Gastroesophageal sphincter (tissue), 4 donors: ENCODE measurements at regions not wholly inside any gene's neighbourhood (a gene's known extent, or its start where the extent isn't known, plus 50 kb on each side); places are given as distances from the start of the nearest gene placed in this dataset.

Experiments
- ATAC-seq: fragments of 150-250 bp; one replicate; pipeline ENCODE4 v1.9.1; 2016; ENCODE audit warnings: mild to moderate bottlenecking, moderate library complexity
- H3K27ac ChIP-seq, 4 donors: fragments of 200-600 bp; sonication (generic) in 3 of 4; 1 replicate in 3 of 4; 2 replicates in 1 of 4; pipeline ENCODE4 v1.5.1; 2016 to 2019
- H3K27me3 ChIP-seq: fragments of 200-600 bp; sonication (generic); one replicate; pipeline ENCODE4 v1.5.1; 2019
- H3K36me3 ChIP-seq, 2 donors: fragments of 200-600 bp; sonication (generic); one replicate each; pipeline ENCODE4 v1.5.1; 2019; ENCODE audit warnings: control low read depth in 1 of 2
- H3K4me1 ChIP-seq, 3 donors: fragments of 200-600 bp; sonication (generic); 1 replicate in 2 of 3; 2 replicates in 1 of 3; pipeline ENCODE4 v1.5.1; 2016 to 2019; ENCODE audit warnings: control low read depth in 2 of 3
- H3K4me3 ChIP-seq, 2 donors: fragments of 200-600 bp; sonication (generic); one replicate each; pipeline ENCODE4 v1.5.1; 2019; ENCODE audit warnings: mild to moderate bottlenecking in 1 of 2, moderate library complexity in 1 of 2
- H3K9me3 ChIP-seq, 3 donors: fragments of 200-600 bp; sonication (generic); one replicate each; pipeline ENCODE4 v1.5.1; 2017 to 2019; ENCODE audit warnings: control low read depth in 2 of 3
- CTCF ChIP-seq, 4 experiments: fragments of 200-600 bp in 2 of 4; fragments of 450-650 bp in 2 of 4; sonication (generic) in 1 of 4; IDR thresholded peaks; one replicate each; pipeline ENCODE4 v1.5.1; 2017 to 2019; ENCODE audit warnings: antibody characterized with exemption in 4 of 4, mild to moderate bottlenecking in 2 of 4, moderate library complexity in 2 of 4
- EP300 ChIP-seq: sonication (generic); formaldehyde crosslinking; IDR thresholded peaks from one replicate; pipeline ENCODE4 v1.6.1; 2017; ENCODE audit warnings: antibody characterized with exemption, mild to moderate bottlenecking
- POLR2A ChIP-seq, 2 donors: fragments of 450-650 bp; IDR thresholded peaks; one replicate each; pipeline ENCODE4 v1.6.1; 2017; ENCODE audit warnings: antibody characterized with exemption in 2 of 2, mild to moderate bottlenecking in 2 of 2, moderate library complexity in 1 of 2
- POLR2AphosphoS5 ChIP-seq: sonication (generic); formaldehyde crosslinking; IDR thresholded peaks from one replicate; pipeline ENCODE4 v1.6.1; 2017; ENCODE audit warnings: antibody characterized with exemption
- WGBS, 2 donors: methylation state at CpG; one replicate each; pipeline ENCODE4 v1.1.5; 2018; ENCODE audit warnings: low coverage in 1 of 2; 5-methylcytosine and 5-hydroxymethylcytosine counted together

- TF ChIP-seq CTCF (IDR thresholded peaks at IDR 0.05) (no peak), POLR2A (IDR thresholded peaks at IDR 0.05) (no peak), EP300 (no peak), POLR2AphosphoS5 (no peak)
- no peak overlapping the region for H3K4me3 ChIP-seq
- no peaks in the 10 kb centered on the region for H3K4me1 ChIP-seq
- H3K36me3 ChIP-seq, result no peaks in the 10 kb centered on the region
- H3K27ac ChIP-seq, result no peak overlapping the region
- H3K9me3 ChIP-seq, result no peaks in the 10 kb centered on the region
- no peak for ATAC-seq
- H3K27me3 ChIP-seq, result no peaks in the 10 kb centered on the region
Measured at GRCh38 chr4:120327276-120327675, 260.6 kb upstream of the MAD2L1 start.

DNA sequence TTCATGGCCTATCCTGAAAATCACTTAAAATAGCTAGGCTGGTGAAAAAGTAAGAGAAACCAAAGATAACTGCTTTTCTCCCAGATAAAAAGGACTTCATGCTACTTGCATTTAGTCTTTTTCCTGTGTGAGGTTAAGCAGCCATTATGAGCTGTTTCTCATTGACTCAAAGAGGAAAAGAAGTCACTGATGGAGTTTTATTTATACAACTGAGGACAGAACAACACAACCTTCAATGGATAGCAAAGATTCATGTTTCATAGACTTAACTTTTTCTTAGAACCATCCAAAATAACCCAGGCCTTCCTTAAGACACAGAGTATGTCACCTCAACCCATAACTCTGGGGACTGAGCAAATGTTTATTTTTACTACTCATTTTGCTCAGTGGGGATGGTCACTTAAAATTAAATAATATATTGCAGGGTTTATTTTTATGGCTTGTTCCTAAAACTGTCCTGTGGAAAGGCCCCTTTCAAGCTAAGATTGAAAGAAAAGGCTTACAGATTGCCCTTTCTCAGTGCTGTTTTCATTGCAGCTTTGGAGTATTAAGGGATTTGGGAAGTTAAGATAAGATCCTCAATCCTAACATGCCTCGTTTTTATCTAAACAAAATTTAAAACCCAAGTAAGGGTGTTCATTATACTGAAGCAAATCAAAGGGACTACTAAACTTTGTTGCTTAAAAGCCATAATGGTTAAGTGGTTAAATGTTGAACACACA lies 252.6 kb upstream of the MAD2L1 start:
- H3K4me3 ChIP-seq, result no peak overlapping the region
- no peaks in the 10 kb centered on the region for H3K36me3 ChIP-seq
- TF ChIP-seq CTCF (IDR thresholded peaks at IDR 0.05) (no peak), POLR2AphosphoS5 (no peak), POLR2A (IDR thresholded peaks at IDR 0.05) (no peak), EP300 (no peak)
- no peak overlapping the region for H3K27ac ChIP-seq
- no peak for ATAC-seq
- no peaks in the 10 kb centered on the region for H3K27me3 ChIP-seq
- 18 to 19% methylated on average over 1 of the region's 1 CpG for WGBS, 2 donors
- no peaks in the 10 kb centered on the region for H3K9me3 ChIP-seq
- no peaks in the 10 kb centered on the region for H3K4me1 ChIP-seq

DNA sequence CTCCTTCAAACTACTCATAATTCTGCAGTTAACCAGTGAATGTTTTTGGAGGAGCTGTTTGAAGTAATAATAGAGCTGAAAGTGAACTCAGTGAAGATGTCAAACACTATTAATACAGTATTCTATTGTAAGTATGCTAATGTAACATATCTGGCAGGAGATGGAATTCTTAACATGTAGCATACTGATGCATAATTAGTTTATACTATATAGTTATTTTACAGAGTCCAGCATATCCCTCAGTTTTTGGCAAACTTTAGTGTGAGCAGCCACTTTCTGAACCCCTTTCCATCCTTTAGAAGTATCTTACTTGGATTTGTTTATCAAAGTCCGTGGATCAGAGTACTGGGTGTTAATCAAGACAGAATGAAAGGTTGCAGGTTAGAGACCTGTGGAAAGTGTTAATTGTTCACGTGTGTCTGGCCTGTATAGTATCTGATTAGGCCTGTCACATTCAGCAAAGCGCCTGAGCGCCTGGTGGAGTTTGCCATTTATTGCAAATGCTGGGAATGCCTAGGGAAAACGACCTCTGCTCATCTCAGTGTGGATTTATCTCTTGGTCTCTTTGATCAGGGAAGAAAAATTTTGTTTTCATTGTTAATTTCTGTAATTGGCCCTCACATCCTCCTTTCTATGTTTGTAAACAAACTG lies 251.7 kb upstream of the MAD2L1 start:
- Histone ChIP-seq H3K4me3 (no peak overlapping the region), H3K9me3 (no peaks in the 10 kb centered on the region), H3K27ac (no peak overlapping the region), H3K4me1 (no peaks in the 10 kb centered on the region), H3K27me3 (no peaks in the 10 kb centered on the region), H3K36me3 (no peaks in the 10 kb centered on the region)
- TF ChIP-seq POLR2AphosphoS5, result no peak
- no peak for TF ChIP-seq EP300
- TF ChIP-seq POLR2A (IDR thresholded peaks at IDR 0.05), result no peak
- TF ChIP-seq CTCF (IDR thresholded peaks at IDR 0.05), result no peak
- no peak for ATAC-seq
- 45 to 58% methylated on average over 2 to 5 of the region's 5 CpGs for WGBS, 2 donors

- ATAC-seq, result no peak
- H3K9me3 ChIP-seq, result no peaks in the 10 kb centered on the region
- no peaks in the 10 kb centered on the region for H3K4me1 ChIP-seq
- TF ChIP-seq POLR2A (IDR thresholded peaks at IDR 0.05) (no peak), EP300 (no peak), POLR2AphosphoS5 (no peak), CTCF (IDR thresholded peaks at IDR 0.05) (no peak)
- no peaks in the 10 kb centered on the region for H3K36me3 ChIP-seq
- no peak overlapping the region for H3K4me3 ChIP-seq
- H3K27ac ChIP-seq, result no peak overlapping the region
- 59 to 81% methylated on average over 2 of the region's 2 CpGs for WGBS, 2 donors
- H3K27me3 ChIP-seq, result no peaks in the 10 kb centered on the region
Measured at GRCh38 chr4:120317713-120318112, 251.1 kb upstream of the MAD2L1 start.

DNA sequence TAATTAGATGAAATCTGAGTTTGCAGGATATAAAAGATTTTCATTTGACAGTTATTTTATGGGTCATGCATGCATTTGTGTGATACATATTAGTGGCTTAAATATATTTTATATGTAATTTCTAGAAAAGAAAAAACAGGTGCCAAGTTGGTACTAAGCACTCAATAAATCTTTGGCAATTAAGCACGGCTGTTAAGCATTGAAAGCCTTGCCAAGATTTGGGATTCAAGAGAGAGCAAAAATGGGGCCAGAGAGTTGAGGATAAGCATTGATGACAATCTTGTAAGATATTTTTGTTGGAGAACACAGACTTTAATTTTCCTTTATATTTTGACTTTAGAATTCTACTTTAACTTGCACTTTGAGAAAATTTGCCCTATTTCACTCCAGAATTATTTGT lies 249.8 kb upstream of the MAD2L1 start:
- Histone ChIP-seq H3K9me3 (no peaks in the 10 kb centered on the region), H3K4me3 (no peak overlapping the region), H3K27ac (no peak overlapping the region), H3K27me3 (no peaks in the 10 kb centered on the region), H3K4me1 (no peaks in the 10 kb centered on the region), H3K36me3 (no peaks in the 10 kb centered on the region)
- no peak for ATAC-seq
- 43 to 45% methylated on average over 1 of the region's 1 CpG for WGBS, 2 donors
- TF ChIP-seq CTCF (IDR thresholded peaks at IDR 0.05) (no peak), EP300 (no peak), POLR2AphosphoS5 (no peak), POLR2A (IDR thresholded peaks at IDR 0.05) (no peak)
